ENCODE measurements at regions not wholly inside any gene's neighbourhood (a gene's known extent, or its start where the extent isn't known, plus 50 kb on each side); places are given as distances from the start of the nearest gene placed in this dataset.
"Not testable (repeated sequence)": the region's sequence is repeated elsewhere in the genome, so short reads cannot be mapped to it uniquely, and the experiment has no call there.

DNA sequence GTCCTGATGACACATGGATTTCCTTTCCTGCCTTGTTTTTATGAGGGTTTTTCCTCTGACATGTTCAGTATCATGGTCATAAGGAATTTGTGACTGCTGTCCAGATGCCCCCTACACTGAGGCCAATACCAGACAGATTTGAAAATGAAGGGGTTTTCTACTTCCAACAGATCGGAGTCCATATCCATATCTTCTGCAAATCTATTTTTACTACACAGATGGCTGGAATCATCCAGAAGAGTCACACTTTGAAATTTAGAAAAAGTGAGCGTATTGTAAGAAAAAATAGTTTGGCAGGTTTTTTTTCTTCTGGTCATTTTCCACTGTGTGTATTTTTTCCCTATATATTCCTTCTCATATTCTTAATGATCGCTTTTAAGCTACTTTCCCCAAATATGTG lies 197.5 kb upstream of the LRRC3B start:
- no peak for DNase-seq

GRCh38 chr3:26428992-26429391 lies 193.6 kb upstream of the LRRC3B start:
- DNase-seq, result no peak

- DNase-seq, result no peak
These were observed 184.9 kb upstream of the LRRC3B start for GRCh38 chr3:26437678-26438077.

GRCh38 chr3:26438325-26438940 lies 184.1 kb upstream of the LRRC3B start:
- DNase-seq, result no peak

GRCh38 chr3:26438981-26439884 lies 183.3 kb upstream of the LRRC3B start:
- no peak for DNase-seq

GRCh38 chr3:26449996-26450395 lies 172.6 kb upstream of the LRRC3B start:
- no peak for DNase-seq

- DNase-seq, result no peak
These were observed 170.2 kb upstream of the LRRC3B start for GRCh38 chr3:26452363-26452762.

- no peak for DNase-seq
These were observed 161.6 kb upstream of the LRRC3B start for GRCh38 chr3:26460985-26461384.

- DNase-seq, result no peak
These were observed 150.2 kb upstream of the LRRC3B start for GRCh38 chr3:26472345-26472744.

DNA sequence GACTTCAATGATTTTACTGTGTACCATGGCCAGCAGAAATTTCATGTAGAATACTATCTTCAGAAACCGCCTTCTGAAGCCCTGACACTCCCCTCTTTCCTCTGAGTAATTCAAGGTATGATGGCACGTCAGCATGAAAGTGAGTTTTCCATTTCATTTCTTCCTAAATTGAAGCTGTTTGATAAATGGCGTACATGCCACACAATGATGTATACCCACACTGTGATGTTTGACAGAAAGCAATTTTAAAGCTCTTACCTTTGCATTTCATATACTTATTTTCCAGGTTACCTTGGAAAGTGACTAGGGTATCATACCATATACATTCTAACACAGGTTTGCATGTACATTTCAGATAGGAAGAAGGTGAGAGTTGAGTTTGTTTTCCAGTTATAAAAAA lies 147.9 kb upstream of the LRRC3B start:
- no peak for DNase-seq

GRCh38 chr3:26480377-26480776 lies 142.2 kb upstream of the LRRC3B start:
- DNase-seq, result no peak

DNA sequence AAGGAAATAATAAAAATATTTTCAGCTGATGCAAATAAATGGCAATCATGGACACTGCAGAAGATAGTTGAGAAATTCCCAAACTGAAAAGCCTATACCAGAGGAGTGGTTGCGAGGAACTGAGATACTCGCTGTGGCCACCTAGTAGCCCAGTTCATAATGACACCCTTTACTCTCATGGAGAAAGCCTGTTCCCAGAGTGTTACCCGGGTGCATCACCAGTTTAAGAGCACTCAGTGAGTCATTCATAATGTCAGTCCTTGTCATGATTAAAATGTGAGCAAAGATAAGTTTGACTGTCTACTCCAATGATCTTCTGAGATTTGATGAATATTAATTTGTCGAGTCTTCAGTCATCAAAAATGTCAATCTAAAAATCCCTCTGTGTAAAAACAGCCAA lies 138.4 kb upstream of the LRRC3B start:
- no peak for DNase-seq

DNA sequence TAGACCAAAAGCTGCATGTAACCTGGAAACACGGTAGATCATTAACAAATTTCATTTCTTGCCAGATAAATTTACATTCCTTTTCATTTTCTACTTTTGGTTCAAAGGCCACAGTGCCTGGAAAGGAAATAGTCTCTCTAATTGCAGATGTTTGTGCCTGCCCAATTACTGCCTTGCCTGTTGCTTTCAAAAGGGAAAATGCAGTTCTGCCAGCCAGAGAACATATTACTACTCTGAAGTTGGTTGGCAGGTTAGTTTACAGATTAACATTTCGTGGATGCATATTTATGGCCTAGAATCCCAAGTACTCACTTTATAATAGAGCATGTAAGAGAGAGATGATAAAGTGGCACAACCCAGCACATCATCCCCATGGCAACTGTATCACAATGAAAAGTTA lies 124.3 kb upstream of the LRRC3B start:
- no peak for DNase-seq

GRCh38 chr3:26505399-26505798 lies 117.2 kb upstream of the LRRC3B start:
- no peak for DNase-seq

DNA sequence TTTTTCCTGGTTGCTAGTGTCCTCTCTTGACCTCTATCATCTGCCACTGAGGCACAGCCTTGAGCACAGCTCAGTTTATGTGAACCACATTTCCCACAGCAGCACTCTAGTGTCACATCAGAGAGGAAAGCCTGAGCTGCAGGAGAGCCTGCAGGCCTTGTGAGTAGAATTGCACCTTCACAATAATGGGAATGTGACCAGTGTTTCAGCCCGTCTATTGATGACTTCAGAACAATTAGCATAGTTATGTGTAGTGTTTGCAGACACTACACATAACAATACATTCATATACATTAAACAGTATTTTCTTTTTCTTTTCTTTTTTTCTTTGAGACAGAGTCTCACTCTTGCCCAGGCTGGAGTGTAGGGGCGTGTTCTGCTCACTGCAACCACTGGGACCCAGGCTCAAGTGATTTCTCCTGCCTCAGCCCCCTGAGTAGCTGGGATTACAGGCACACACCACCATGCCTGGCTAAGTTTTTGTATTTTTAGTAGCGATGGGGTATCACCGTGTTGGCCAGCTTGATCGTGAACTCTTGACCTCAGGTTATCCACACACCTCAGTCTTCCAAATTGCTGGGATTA lies 108.0 kb upstream of the LRRC3B start:
- not testable (repeated sequence) for DNase-seq

DNA sequence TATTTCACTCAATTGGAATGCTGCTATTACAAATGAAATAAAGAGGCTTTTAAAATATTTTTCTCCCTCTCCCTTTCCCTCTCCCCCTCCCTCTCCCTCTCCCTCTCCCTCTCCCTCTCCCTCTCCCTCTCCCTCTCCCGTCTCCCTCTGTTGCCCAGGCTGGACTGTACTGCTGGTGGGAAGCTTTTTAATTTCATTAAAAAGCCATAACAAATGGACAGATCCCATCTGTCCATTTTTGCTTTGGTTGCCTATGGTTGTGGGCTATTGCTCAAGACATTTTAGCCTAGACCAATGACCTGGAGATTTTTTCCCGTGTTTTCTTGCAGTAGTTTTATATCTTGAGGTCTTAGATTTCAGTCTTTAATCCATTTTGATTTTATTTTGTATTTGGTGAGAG lies 107.2 kb upstream of the LRRC3B start:
- DNase-seq, result no peak

- DNase-seq, result no peak
These were observed 101.3 kb upstream of the LRRC3B start for GRCh38 chr3:26521261-26521660.

DNA sequence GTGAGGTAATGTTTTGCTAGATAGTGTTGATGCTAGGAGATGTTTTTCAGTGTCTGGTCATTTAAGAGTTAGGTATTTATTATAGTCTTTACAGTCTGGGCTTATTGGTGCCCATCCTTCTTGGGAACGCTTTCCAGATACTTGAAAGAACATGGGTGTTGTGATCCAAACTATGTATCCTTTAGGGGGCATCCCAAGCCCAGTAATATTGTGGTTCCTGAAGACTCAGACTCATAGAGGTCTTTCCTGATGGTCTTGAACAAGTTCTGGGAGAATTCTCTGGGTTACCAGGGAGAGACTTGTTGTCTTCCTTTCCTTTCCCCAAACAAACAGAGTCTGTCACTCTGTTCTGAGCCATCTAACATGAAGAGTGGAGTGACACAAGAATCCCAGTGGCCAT lies 99.7 kb upstream of the LRRC3B start:
- no peak for DNase-seq

DNA sequence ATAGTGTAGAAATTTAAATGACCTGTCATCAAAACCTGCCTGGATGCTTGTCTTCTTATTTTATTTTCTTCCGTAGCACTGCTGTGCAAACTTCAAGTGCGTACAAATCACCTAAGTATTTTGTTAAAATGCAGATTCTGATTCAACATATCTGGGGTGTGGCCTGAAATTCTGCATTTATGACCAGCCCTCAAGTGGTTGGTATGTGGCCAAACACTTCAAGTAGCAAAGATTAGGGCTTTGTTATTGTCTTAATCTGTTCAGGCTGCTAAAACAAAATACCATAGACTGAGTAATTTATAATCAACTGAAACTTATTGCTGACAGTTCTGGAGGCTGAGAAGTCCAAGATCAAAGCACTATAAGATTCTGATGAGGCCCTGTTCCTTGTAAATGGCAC lies 97.6 kb upstream of the LRRC3B start:
- DNase-seq, result no peak

- DNase-seq, result no peak
These were observed 87.4 kb upstream of the LRRC3B start for GRCh38 chr3:26535151-26535550.

GRCh38 chr3:26536955-26537354 lies 85.6 kb upstream of the LRRC3B start:
- no peak for DNase-seq

- DNase-seq, result no peak
These were observed 72.2 kb upstream of the LRRC3B start for GRCh38 chr3:26550413-26550812.

GRCh38 chr3:26556637-26557036 lies 65.9 kb upstream of the LRRC3B start:
- no peak for DNase-seq

DNA sequence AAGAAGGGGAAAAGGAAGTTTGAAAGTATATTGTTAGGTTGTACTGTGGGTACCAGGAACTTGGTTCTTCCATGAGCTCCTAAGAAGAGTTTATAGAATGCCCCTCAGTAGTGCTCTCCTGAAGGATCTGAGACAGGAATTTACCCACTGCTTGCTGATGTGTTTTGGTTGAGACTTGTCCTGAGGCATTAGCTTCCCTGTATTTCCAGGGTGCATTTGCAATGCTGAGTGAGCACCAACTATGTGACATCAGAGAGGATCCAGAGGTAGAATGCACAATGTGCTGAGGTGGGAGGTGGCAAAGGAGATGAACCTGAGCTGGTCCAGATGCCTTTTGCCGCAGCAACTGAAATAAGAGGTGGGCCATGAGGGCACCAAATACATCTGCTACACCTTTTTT lies 64.3 kb upstream of the LRRC3B start:
- no peak for DNase-seq
